ENCODE measurements at regions not wholly inside any gene's neighbourhood (a gene's known extent, or its start where the extent isn't known, plus 50 kb on each side); places are given as distances from the start of the nearest gene placed in this dataset.
A peak's percentile ranks its signal among the peaks of the same experiment; 100 is the strongest.

- POLR2A ChIA-PET, result no interaction called here
- Histone ChIP-seq H2AFZ (ENCODE audit: low read depth) (no peak overlapping the region), H3K36me3 (replicated peaks in 1 of 2; ENCODE audit: control insufficient read depth in 1 of 2, insufficient read depth in 2 of 2, low read length in 1 of 2) (no peaks in the 10 kb centered on the region), H3K9ac (no peak overlapping the region), H3K9me3 (no peaks in the 10 kb centered on the region), H3F3A (replicated peaks; ENCODE audit: insufficient read depth) (no peaks in the 10 kb centered on the region), H3K4me2 (no peak overlapping the region), H3K27ac (ENCODE audit: low read depth in 2 of 2, low read length in 1 of 2) (peak overlapping the region in 1 of 2 experiments; percentile 55; a peak in 1 of 4 replicates), H4K20me1 (ENCODE audit: insufficient read depth) (no peaks in the 10 kb centered on the region), H3K79me2 (ENCODE audit: insufficient read depth) (no peaks in the 10 kb centered on the region), H3K9me2 (no peaks in the 10 kb centered on the region), H3K4me1 (ENCODE audit: control insufficient read depth in 1 of 2, insufficient read depth in 2 of 2, low read depth in 1 of 2, low read length in 1 of 2) (peaks cover 0 to 25% of the 10 kb centered on the region in 2 experiments; a peak in 2 of 4 replicates), H3K27me3 (ENCODE audit: insufficient read depth) (no peaks in the 10 kb centered on the region), H3K4me3 (ENCODE audit: low read depth in 2 of 2, low read length in 1 of 2) (no peak overlapping the region)
- WGBS (ENCODE audit: low lambda C conversion rate), result 45% methylated on average over 5 of the region's 5 CpGs
- TF ChIP-seq GATA2 (CRISPR knock-in tag; IDR thresholded peaks at IDR 0.05) (peak; percentile 68; the same call in 1 of the 2 replicates), RFX5 (IDR thresholded peaks at IDR 0.05; ENCODE audit: low read length) (no peak), PBX3 (IDR thresholded peaks at IDR 0.05) (no peak), FOXM1 (IDR thresholded peaks at IDR 0.05; ENCODE audit: low read depth) (no peak), EP300 (IDR thresholded peaks at IDR 0.05; ENCODE audit: borderline replicate concordance in 1 of 2, low read depth in 1 of 2, low read length in 1 of 2) (peak in 1 of 2 experiments; percentile 73; a peak in 2 of 4 replicates)
- CTCF ChIA-PET, result no interaction called here
- DNase-seq, result peak; percentile 45
Observed at GRCh38 chr5:124234022-124234769, 512.2 kb downstream of the ZNF608 start.

- no peaks in the 10 kb centered on the region for H3K36me3 ChIP-seq (replicated peaks in 1 of 2; ENCODE audit: control insufficient read depth in 1 of 2, insufficient read depth in 2 of 2, low read length in 1 of 2)
- no peak overlapping the region for H3K9ac ChIP-seq
- H3K4me3 ChIP-seq (ENCODE audit: low read depth in 2 of 2, low read length in 1 of 2), result no peak overlapping the region
- H2AFZ ChIP-seq (ENCODE audit: low read depth), result no peak overlapping the region
- H4K20me1 ChIP-seq (ENCODE audit: insufficient read depth), result no peaks in the 10 kb centered on the region
- peaks cover 0 to 25% of the 10 kb centered on the region in 2 experiments; a peak in 2 of 4 replicates for H3K4me1 ChIP-seq (ENCODE audit: control insufficient read depth in 1 of 2, insufficient read depth in 2 of 2, low read depth in 1 of 2, low read length in 1 of 2)
- H3K4me2 ChIP-seq, result no peak overlapping the region
- 85% methylated on average over 10 of the region's 10 CpGs for WGBS (ENCODE audit: low lambda C conversion rate)
- H3K27me3 ChIP-seq (ENCODE audit: insufficient read depth), result no peaks in the 10 kb centered on the region
- DNase-seq, result no peak
- ChIA-PET POLR2A (no interaction called here), CTCF (interaction anchor here (0.6 kb wide), 1 partner anchor 1845 kb away, joined by 3 read pairs; no protein-coding TSS in a partner anchor)
- H3K9me2 ChIP-seq, result no peaks in the 10 kb centered on the region
- no peaks in the 10 kb centered on the region for H3F3A ChIP-seq (replicated peaks; ENCODE audit: insufficient read depth)
- no peaks in the 10 kb centered on the region for H3K79me2 ChIP-seq (ENCODE audit: insufficient read depth)
- no peaks in the 10 kb centered on the region for H3K9me3 ChIP-seq
- no peak for TF ChIP-seq CTCF (IDR thresholded peaks at IDR 0.05)
- no peak for TF ChIP-seq RAD21 (IDR thresholded peaks at IDR 0.05; ENCODE audit: low read length)
- TF ChIP-seq SIN3A (IDR thresholded peaks at IDR 0.05; ENCODE audit: borderline replicate concordance, low read depth, low read length), result no peak
- TF ChIP-seq TCF12 (IDR thresholded peaks at IDR 0.05), result no peak
- no peak for TF ChIP-seq RFX5 (IDR thresholded peaks at IDR 0.05; ENCODE audit: low read length)
- no peak for TF ChIP-seq USF1 (IDR thresholded peaks at IDR 0.05; ENCODE audit: borderline replicate concordance, low read depth)
- TF ChIP-seq RCOR1 (IDR thresholded peaks at IDR 0.05; ENCODE audit: low read length), result no peak
- H3K27ac ChIP-seq (ENCODE audit: low read depth in 2 of 2, low read length in 1 of 2), result no peak overlapping the region
Observed at GRCh38 chr5:124232515-124232914, 513.9 kb downstream of the ZNF608 start.

Measured in SK-N-SH (cell line).